Ascending aorta (tissue), 2 donors: ENCODE measurements at regions not wholly inside any gene's neighbourhood (a gene's known extent, or its start where the extent isn't known, plus 50 kb on each side); places are given as distances from the start of the nearest gene placed in this dataset.

Experiments used
- DNase-seq, 2 donors: peaks; one replicate each; pipeline ENCODE4 v3.0.0-alpha.2; 2019; ENCODE audit warnings: low spot score in 2 of 2
- H3K27ac ChIP-seq, 2 donors: fragments of 200-600 bp; sonication (generic); one replicate each; pipeline ENCODE4 v1.5.1; 2016 to 2017; ENCODE audit warnings: mild to moderate bottlenecking in 1 of 2
- H3K27me3 ChIP-seq: fragments of 200-600 bp; sonication (generic); one replicate; pipeline ENCODE4 v1.5.1; 2017
- H3K36me3 ChIP-seq, 2 donors: fragments of 200-600 bp; sonication (generic); one replicate each; pipeline ENCODE4 v1.5.1; 2016
- H3K4me1 ChIP-seq, 2 donors: fragments of 200-600 bp; sonication (generic); one replicate each; pipeline ENCODE4 v1.5.1; 2016 to 2017; ENCODE audit warnings: mild to moderate bottlenecking in 1 of 2
- H3K4me3 ChIP-seq, 2 donors: fragments of 200-600 bp; sonication (generic); one replicate each; pipeline ENCODE4 v1.5.1; 2016 to 2017; ENCODE audit warnings: mild to moderate bottlenecking in 1 of 2
- H3K9me3 ChIP-seq, 2 donors: fragments of 200-600 bp; sonication (generic); one replicate each; pipeline ENCODE4 v1.5.1; 2016
- intact Hi-C: fragments of 100-400 bp; cut with DNase I; formaldehyde crosslinking; loops from one replicate; pipeline ENCODE4 v1.15.1; 2023
- TF ChIP-seq, protein P1 (sequence below), 3 experiments: fragments of 200-600 bp in 2 of 3; fragments of 450-650 bp in 1 of 3; sonication (generic) in 2 of 3; IDR thresholded peaks; one replicate each; pipeline ENCODE4 v1.5.1; 2016 to 2019; ENCODE audit warnings: antibody characterized with exemption in 3 of 3, mild to moderate bottlenecking in 1 of 3, moderate library complexity in 1 of 3

DNA sequence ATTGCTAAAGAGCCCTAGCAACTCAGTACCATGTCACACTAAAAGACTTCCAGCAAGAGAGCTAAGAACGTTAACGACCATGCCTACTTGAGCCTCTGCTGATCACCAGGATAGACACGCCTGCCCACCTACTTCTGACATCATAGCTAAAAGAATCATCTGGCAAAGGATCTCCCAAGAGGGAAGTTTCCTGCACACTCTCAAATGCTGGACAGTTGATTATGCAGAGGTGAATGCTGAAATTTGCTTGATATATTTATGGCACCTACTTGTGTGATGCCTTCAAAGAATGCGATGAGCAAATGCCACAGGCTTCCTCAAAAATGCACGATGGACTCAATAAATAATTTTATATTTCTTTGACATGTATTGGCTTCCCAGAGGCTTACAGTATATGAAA, 113.6 kb downstream of the GALC start:
- Histone ChIP-seq H3K27ac (no peak overlapping the region), H3K9me3 (no peaks in the 10 kb centered on the region), H3K27me3 (no peaks in the 10 kb centered on the region), H3K4me3 (no peak overlapping the region), H3K36me3 (no peaks in the 10 kb centered on the region), H3K4me1 (no peaks in the 10 kb centered on the region)
- intact Hi-C loops = no loop called here
- TF ChIP-seq, protein P1, sequence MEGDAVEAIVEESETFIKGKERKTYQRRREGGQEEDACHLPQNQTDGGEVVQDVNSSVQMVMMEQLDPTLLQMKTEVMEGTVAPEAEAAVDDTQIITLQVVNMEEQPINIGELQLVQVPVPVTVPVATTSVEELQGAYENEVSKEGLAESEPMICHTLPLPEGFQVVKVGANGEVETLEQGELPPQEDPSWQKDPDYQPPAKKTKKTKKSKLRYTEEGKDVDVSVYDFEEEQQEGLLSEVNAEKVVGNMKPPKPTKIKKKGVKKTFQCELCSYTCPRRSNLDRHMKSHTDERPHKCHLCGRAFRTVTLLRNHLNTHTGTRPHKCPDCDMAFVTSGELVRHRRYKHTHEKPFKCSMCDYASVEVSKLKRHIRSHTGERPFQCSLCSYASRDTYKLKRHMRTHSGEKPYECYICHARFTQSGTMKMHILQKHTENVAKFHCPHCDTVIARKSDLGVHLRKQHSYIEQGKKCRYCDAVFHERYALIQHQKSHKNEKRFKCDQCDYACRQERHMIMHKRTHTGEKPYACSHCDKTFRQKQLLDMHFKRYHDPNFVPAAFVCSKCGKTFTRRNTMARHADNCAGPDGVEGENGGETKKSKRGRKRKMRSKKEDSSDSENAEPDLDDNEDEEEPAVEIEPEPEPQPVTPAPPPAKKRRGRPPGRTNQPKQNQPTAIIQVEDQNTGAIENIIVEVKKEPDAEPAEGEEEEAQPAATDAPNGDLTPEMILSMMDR (IDR thresholded peaks at IDR 0.05) = no peak
- DNase-seq = no peak

DNA sequence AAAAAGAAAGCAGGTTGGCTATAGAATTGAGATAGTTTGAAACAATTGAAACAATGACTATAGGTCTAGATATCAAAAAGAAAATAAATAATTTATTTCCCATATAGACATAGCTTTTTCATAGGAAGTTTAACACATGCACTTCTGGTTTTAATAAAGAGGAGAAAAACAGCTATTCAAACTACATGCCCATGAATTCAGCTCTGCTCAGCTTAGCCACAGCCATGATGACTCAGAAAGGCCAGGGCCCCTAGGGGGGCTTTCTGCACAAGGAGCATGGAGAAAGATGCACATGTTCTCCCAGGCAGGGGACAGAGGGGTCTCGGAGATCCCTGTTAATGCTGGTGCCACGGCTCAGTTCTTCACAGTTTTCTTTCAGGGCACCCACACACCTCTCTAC, 114.0 kb downstream of the GALC start:
- H3K4me3 ChIP-seq = no peak overlapping the region
- H3K4me1 ChIP-seq = no peaks in the 10 kb centered on the region
- no peak overlapping the region for H3K27ac ChIP-seq
- H3K27me3 ChIP-seq = no peaks in the 10 kb centered on the region
- H3K9me3 ChIP-seq = no peaks in the 10 kb centered on the region
- no peaks in the 10 kb centered on the region for H3K36me3 ChIP-seq
- TF ChIP-seq, protein P1 (IDR thresholded peaks at IDR 0.05) = no peak
- DNase-seq = no peak
- intact Hi-C loops = no loop called here

DNA sequence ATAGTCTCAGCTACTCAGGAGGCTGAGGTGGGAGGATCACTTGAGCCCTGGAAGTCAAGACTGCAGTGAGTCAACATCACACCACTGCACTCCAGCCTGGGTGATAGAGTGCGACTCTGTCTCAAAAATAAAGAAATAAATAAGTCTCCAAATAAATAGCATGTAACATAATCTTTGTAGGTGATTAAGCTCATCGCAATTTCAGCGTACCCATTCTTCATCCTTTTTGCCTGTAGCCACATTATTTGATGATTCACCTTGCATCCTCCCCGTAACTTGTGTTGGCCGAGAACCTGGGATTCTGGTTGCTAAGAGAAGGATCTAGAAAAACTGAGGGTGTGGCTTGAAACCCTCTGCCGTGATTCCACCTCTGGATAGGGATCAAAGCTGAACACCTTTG, 115.1 kb downstream of the GALC start:
- H3K4me1 ChIP-seq = no peaks in the 10 kb centered on the region
- intact Hi-C loops = no loop called here

DNA sequence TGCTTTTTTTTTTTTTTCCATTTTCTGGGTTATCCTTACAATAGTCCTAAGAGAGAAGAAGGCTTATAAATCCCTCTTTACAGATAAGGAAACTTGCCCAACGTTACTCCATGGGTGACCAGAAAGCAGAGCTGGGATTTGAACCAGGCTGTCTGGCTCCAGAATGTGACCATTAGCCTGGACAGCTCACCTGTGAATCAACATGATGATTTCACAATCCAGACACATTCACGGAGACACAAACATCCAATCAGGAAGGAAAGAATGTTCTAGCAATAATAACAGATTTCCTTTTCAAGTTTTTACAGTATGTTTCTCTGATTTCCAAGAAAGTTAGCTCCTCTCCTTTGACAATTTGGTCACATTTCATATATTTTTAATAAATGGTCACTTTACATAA, 118.3 kb downstream of the GALC start:
- H3K4me1 ChIP-seq = no peaks in the 10 kb centered on the region
- H3K4me3 ChIP-seq = no peak overlapping the region
- DNase-seq = no peak
- no peaks in the 10 kb centered on the region for H3K27me3 ChIP-seq
- TF ChIP-seq, protein P1 (IDR thresholded peaks at IDR 0.05) = no peak
- intact Hi-C loops = no loop called here
- no peaks in the 10 kb centered on the region for H3K36me3 ChIP-seq
- H3K27ac ChIP-seq = no peak overlapping the region
- H3K9me3 ChIP-seq = no peaks in the 10 kb centered on the region

More for the DNA sequence above, 115.1 kb downstream of the GALC start:
- TF ChIP-seq, protein P1 (IDR thresholded peaks at IDR 0.05) = no peak
- no peaks in the 10 kb centered on the region for H3K27me3 ChIP-seq
- DNase-seq = no peak
- no peaks in the 10 kb centered on the region for H3K9me3 ChIP-seq
- H3K4me3 ChIP-seq = no peak overlapping the region
- no peaks in the 10 kb centered on the region for H3K36me3 ChIP-seq
- no peak overlapping the region for H3K27ac ChIP-seq

DNA sequence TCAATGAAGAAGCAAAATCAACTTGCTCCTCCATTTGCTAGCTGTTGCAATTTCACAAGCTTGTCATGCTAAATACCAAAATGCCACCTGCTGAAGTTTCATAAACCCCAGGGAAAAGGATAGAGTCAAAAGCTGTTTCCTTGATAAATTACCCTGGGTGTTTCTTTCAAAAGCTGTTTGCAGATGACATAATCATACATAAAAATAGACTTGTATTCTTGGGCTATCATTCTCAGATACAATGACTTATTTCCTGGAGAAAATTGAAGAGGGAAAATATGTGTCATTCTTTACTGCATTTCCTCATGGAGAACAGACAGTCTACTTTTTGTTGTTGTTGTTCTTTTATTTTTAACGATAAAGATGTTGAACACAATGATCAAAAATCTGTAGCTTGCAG, 119.2 kb downstream of the GALC start:
- Histone ChIP-seq H3K36me3 (no peaks in the 10 kb centered on the region), H3K27me3 (no peaks in the 10 kb centered on the region), H3K9me3 (no peaks in the 10 kb centered on the region), H3K4me1 (no peaks in the 10 kb centered on the region), H3K4me3 (no peak overlapping the region), H3K27ac (no peak overlapping the region)
- no peak for DNase-seq
- TF ChIP-seq, protein P1 (IDR thresholded peaks at IDR 0.05) = no peak
- intact Hi-C loops = no loop called here
